HG02885 (cell line): ENCODE measurements at regions not wholly inside any gene's neighbourhood (a gene's known extent, or its start where the extent isn't known, plus 50 kb on each side); places are given as distances from the start of the nearest gene placed in this dataset.

Source experiments
- ATAC-seq: cut with Tn5 transposase; IDR thresholded peaks from one replicate; pipeline ENCODE4 v1.9.1; 2021; ENCODE audit warnings: mild to moderate bottlenecking; ENCODE audit not compliant: unreplicated experiment, poor library complexity

GRCh38 chr2:167400546-167400945 lies 512.3 kb downstream of the XIRP2 start:
- no peak for ATAC-seq

- no peak for ATAC-seq
Measured at GRCh38 chr2:167398873-167399272, 510.6 kb downstream of the XIRP2 start.

GRCh38 chr2:167388901-167389300 lies 500.6 kb downstream of the XIRP2 start:
- ATAC-seq: no peak

GRCh38 chr2:167388497-167388896 lies 500.2 kb downstream of the XIRP2 start:
- ATAC-seq: no peak

DNA sequence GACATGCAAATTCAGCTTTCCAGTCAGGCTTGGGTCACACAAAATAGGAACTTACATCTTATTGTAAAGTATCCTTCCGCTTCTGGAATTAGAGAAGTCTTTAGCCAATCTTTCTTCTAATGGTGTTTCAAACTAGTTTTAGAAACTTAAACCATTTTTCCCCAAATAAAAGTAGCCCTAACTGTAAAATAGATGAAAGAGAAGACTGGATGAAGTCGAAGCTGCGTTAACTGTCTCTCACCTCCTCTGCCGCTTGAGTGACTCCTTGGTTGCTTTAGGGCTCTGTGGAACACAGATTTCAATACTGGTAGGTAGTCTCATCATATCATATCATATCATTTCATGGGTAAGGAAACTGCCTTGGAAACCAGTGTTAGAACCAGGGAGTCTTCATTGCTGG lies 498.4 kb downstream of the XIRP2 start:
- ATAC-seq: no peak

GRCh38 chr2:167383610-167384194 lies 495.4 kb downstream of the XIRP2 start:
- no peak for ATAC-seq

GRCh38 chr2:167381349-167381748 lies 493.1 kb downstream of the XIRP2 start:
- ATAC-seq: no peak

GRCh38 chr2:167380555-167380954 lies 492.3 kb downstream of the XIRP2 start:
- no peak for ATAC-seq

DNA sequence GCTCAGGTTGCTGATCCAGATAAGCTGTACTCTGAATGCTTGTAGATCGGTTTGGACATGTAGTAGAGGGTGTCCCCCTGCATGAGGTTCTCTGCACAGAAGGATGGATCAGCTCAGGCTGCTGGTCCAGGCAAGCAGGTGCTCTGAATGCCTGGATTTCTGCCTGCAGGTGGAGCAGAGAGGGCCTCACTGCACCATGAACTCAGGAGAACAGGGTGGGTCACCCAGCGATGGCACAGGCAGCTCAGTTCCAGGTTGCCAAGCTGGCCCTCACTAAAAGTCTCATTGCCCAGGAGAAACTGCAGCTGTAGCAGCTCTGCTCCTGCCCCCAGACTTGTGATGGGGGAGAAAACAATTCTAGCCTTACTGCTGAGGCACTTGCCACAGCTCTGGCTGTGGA lies 491.8 kb downstream of the XIRP2 start:
- no peak for ATAC-seq

GRCh38 chr2:167369083-167369482 lies 480.8 kb downstream of the XIRP2 start:
- ATAC-seq: no peak

DNA sequence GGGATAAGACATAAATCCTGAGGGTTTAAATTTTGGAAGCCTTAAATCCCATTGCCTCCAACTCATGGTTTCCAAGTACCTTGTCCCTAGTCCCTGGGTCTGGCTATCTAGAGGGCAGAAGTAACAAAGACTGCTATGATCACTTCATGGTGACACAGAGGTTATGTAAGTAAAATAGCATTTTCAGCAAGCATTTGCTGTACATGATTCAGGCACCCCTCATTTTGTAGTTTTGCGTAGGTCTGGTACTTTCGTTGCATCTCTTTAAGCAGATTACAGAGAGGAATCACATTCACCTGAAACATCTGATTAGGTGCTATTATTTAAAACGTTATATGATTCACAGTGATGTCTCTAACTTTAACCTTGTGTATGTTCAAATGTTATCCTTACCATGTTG lies 480.1 kb downstream of the XIRP2 start:
- no peak for ATAC-seq

DNA sequence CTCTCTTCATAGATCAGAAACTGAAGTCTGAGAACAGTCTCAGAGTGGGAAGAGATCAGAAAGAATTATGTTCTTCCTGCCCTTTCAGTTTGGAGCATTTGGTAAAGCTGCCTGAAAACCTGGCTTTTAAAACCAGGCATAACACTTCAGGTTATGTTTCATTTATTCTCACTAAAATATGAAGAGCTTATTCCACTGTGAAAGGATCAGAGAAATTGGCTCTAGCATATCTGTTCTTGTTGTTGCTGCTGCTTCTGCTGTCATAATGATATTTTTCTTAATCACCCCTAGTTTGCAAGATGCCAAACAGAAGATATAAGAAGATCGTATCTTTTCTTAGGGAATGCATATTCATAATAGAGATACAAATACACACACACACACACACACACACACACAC lies 476.9 kb downstream of the XIRP2 start:
- ATAC-seq: no peak

- no peak for ATAC-seq
Measured at GRCh38 chr2:167361426-167361825, 473.1 kb downstream of the XIRP2 start.

- ATAC-seq: no peak
Measured at GRCh38 chr2:167355821-167356220, 467.5 kb downstream of the XIRP2 start.

DNA sequence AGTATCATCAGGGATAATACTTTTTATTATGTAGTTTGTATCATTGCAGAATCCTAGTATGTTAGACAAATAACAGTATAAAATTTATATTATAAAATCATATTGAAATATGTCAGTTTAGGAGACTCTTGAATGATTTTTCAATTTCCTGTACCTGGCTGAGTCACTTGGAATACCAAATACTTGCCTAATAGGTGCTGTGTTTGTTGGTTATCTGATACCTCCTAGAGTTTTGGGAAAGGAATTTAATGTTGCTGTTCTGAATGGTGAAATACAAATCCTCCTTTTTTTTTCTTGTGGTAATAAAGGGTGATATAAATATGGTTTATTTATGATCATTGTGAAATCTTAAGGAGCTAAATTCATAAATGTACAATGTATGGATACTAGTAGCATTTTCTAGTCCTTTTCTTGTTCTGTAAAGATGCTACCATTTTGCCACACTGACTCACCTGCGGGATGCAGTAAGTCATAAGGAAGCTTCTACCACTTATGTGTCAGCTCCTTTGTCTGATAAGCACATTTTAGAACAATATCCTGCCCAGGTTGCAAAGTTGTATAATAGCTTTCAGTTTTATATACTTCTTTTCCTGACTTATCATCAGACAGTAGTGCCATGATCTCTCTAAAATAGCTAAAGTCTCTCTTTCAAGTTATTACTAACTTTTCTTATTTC lies 465.5 kb downstream of the XIRP2 start:
- ATAC-seq: no peak

GRCh38 chr2:167345559-167345958 lies 457.3 kb downstream of the XIRP2 start:
- no peak for ATAC-seq

DNA sequence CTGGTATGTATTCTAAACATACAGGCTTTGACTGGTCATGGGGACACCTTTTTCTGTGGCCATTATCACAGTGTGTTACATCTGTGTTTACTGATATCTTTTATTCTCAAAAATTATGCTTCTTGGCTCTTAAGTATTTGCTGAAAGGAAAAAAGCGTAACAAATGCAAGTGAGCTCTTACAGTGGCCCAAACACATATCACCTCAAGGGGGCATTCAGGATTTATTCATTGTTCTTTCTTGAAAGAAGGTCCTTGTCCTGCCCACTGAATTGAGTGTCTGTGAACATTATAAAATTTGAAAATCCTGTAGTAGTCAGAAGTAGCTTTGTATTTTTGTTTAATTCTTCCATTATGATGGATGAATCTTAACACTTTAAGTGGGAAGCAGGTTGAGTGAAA lies 454.5 kb downstream of the XIRP2 start:
- ATAC-seq: no peak

GRCh38 chr2:167340322-167340721 lies 452.0 kb downstream of the XIRP2 start:
- no peak for ATAC-seq

DNA sequence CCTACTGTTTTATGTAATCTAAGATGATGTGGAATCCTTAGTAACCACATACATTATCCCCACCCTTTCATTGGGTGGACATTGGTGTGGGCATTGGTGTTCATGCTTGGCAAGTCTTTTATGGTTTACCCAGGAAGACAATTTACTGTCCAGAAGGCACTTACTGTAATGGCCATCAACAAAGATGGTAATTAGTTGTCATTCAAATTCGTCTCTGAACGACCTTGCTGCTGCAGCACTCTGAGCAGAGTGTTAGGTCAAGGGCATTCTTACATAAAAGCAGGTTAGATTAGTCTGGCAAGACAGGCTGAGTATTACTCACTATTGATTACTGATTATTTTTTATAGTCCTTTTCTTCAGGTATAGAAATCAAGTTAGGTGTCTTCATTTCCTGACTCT lies 447.9 kb downstream of the XIRP2 start:
- no peak for ATAC-seq

DNA sequence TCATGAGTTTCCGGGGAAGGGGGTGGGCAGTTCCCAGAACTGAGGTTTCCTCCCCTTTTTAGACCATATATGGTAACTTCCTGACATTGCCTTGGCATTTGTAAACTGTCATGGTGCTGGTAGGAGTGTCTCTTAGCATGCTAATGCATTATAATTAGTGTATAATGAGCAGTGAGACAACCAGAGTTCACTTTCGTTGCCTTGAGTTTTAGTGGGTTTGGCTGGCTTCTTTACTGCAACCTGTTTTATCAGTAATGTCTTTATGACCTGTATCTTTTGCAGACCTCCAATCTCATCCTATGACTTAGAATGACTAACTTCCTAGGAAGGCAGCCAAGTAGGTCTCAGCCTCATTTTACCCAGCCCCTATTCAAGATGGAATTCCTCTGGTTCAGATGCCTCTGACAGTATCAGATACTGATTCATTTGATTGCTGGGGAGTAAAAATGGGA lies 447.3 kb downstream of the XIRP2 start:
- no peak for ATAC-seq

- ATAC-seq: no peak
Measured at GRCh38 chr2:167334146-167334742, 446.0 kb downstream of the XIRP2 start.

GRCh38 chr2:167333245-167333644 lies 445.0 kb downstream of the XIRP2 start:
- no peak for ATAC-seq
